ENCODE measurements at regions not wholly inside any gene's neighbourhood (a gene's known extent, or its start where the extent isn't known, plus 50 kb on each side); places are given as distances from the start of the nearest gene placed in this dataset.
"Not testable (repeated sequence)": the region's sequence is repeated elsewhere in the genome, so short reads cannot be mapped to it uniquely, and the experiment has no call there.

DNA sequence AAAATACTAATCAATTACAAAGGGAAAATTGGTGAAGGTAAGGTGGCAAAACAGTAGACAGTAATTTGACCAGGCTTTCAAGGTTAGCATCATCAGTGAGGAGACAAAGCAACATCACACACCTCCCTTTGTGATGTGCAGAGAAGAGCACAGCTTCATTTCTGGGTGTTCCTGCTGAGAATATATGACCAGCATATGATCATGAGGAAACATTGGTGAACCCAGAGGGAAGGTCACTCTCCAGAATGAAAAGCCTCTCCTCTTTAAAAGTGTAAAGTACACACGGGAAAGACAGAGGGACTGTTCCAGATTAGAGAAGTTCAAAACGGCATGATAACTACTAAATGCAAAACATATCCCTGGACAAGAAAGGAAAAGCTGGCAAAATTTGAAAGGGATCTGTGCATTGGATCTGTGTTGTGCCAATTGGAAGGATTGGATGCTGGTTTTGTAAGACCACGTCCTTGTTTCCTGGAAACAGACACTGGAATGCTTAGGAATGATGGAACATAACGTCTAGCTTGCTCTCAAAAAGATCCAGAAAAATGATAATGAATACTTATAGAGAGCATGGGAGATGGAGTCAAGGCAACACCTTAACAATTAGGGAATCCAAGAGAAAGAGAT lies 80.6 kb upstream of the MITF start (continued):
- TF ChIP-seq, protein P1, sequence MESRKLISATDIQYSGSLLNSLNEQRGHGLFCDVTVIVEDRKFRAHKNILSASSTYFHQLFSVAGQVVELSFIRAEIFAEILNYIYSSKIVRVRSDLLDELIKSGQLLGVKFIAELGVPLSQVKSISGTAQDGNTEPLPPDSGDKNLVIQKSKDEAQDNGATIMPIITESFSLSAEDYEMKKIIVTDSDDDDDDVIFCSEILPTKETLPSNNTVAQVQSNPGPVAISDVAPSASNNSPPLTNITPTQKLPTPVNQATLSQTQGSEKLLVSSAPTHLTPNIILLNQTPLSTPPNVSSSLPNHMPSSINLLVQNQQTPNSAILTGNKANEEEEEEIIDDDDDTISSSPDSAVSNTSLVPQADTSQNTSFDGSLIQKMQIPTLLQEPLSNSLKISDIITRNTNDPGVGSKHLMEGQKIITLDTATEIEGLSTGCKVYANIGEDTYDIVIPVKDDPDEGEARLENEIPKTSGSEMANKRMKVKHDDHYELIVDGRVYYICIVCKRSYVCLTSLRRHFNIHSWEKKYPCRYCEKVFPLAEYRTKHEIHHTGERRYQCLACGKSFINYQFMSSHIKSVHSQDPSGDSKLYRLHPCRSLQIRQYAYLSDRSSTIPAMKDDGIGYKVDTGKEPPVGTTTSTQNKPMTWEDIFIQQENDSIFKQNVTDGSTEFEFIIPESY (CRISPR knock-in tag; IDR thresholded peaks at IDR 0.05), result no peak
- no peak for TF ChIP-seq HLTF (IDR thresholded peaks at IDR 0.05)
- no peak for TF ChIP-seq ARHGAP35 (IDR thresholded peaks at IDR 0.05; ENCODE audit: partially characterized antibody)
- TF ChIP-seq, protein P2, sequence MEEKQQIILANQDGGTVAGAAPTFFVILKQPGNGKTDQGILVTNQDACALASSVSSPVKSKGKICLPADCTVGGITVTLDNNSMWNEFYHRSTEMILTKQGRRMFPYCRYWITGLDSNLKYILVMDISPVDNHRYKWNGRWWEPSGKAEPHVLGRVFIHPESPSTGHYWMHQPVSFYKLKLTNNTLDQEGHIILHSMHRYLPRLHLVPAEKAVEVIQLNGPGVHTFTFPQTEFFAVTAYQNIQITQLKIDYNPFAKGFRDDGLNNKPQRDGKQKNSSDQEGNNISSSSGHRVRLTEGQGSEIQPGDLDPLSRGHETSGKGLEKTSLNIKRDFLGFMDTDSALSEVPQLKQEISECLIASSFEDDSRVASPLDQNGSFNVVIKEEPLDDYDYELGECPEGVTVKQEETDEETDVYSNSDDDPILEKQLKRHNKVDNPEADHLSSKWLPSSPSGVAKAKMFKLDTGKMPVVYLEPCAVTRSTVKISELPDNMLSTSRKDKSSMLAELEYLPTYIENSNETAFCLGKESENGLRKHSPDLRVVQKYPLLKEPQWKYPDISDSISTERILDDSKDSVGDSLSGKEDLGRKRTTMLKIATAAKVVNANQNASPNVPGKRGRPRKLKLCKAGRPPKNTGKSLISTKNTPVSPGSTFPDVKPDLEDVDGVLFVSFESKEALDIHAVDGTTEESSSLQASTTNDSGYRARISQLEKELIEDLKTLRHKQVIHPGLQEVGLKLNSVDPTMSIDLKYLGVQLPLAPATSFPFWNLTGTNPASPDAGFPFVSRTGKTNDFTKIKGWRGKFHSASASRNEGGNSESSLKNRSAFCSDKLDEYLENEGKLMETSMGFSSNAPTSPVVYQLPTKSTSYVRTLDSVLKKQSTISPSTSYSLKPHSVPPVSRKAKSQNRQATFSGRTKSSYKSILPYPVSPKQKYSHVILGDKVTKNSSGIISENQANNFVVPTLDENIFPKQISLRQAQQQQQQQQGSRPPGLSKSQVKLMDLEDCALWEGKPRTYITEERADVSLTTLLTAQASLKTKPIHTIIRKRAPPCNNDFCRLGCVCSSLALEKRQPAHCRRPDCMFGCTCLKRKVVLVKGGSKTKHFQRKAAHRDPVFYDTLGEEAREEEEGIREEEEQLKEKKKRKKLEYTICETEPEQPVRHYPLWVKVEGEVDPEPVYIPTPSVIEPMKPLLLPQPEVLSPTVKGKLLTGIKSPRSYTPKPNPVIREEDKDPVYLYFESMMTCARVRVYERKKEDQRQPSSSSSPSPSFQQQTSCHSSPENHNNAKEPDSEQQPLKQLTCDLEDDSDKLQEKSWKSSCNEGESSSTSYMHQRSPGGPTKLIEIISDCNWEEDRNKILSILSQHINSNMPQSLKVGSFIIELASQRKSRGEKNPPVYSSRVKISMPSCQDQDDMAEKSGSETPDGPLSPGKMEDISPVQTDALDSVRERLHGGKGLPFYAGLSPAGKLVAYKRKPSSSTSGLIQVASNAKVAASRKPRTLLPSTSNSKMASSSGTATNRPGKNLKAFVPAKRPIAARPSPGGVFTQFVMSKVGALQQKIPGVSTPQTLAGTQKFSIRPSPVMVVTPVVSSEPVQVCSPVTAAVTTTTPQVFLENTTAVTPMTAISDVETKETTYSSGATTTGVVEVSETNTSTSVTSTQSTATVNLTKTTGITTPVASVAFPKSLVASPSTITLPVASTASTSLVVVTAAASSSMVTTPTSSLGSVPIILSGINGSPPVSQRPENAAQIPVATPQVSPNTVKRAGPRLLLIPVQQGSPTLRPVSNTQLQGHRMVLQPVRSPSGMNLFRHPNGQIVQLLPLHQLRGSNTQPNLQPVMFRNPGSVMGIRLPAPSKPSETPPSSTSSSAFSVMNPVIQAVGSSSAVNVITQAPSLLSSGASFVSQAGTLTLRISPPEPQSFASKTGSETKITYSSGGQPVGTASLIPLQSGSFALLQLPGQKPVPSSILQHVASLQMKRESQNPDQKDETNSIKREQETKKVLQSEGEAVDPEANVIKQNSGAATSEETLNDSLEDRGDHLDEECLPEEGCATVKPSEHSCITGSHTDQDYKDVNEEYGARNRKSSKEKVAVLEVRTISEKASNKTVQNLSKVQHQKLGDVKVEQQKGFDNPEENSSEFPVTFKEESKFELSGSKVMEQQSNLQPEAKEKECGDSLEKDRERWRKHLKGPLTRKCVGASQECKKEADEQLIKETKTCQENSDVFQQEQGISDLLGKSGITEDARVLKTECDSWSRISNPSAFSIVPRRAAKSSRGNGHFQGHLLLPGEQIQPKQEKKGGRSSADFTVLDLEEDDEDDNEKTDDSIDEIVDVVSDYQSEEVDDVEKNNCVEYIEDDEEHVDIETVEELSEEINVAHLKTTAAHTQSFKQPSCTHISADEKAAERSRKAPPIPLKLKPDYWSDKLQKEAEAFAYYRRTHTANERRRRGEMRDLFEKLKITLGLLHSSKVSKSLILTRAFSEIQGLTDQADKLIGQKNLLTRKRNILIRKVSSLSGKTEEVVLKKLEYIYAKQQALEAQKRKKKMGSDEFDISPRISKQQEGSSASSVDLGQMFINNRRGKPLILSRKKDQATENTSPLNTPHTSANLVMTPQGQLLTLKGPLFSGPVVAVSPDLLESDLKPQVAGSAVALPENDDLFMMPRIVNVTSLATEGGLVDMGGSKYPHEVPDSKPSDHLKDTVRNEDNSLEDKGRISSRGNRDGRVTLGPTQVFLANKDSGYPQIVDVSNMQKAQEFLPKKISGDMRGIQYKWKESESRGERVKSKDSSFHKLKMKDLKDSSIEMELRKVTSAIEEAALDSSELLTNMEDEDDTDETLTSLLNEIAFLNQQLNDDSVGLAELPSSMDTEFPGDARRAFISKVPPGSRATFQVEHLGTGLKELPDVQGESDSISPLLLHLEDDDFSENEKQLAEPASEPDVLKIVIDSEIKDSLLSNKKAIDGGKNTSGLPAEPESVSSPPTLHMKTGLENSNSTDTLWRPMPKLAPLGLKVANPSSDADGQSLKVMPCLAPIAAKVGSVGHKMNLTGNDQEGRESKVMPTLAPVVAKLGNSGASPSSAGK (IDR thresholded peaks at IDR 0.05), result no peak

DNA sequence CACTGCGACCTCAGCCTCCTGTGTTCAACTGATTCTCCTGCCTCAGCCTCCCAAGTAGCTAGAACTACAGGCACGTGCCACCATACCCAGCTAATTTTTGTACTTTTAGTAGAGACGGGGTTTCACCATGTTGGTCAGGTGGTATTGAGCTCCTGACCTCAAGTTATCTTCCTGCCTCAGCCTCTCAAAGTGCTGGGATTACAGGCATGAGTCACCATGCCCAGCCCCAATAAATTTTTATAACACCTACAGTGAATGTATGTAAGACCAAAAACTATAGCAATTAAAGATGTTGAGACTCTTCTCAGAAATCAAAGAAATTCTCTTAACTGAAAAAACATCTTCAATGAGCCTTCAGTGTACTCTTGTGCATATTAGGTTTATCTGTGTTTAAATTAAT lies 82.2 kb upstream of the MITF start:
- ATAC-seq; H2AFZ ChIP-seq (ENCODE audit: low read depth, low read length); DNase-seq (ENCODE audit: extremely low read depth in 1 of 4, low spot score in 3 of 4); FAIRE-seq; CTCF ChIA-PET (ENCODE audit: low intra/inter-chr PET ratio); POLR2A ChIA-PET; H4K20me1 ChIP-seq (replicated peaks; ENCODE audit: control insufficient read depth, insufficient read depth, low read length); H3K27ac ChIP-seq (ENCODE audit: extremely low read depth, low read depth, low read length); H3K4me3 ChIP-seq; H3K9me3 ChIP-seq (replicated peaks; ENCODE audit: control insufficient read depth, insufficient read depth, low read depth, low read length); H3K4me1 ChIP-seq (replicated peaks in 1 of 2; ENCODE audit: control insufficient read depth in 2 of 2, insufficient read depth in 2 of 2, low read length in 2 of 2); intact Hi-C loops (cut with micrococcal nuclease); H3K9me1 ChIP-seq (ENCODE audit: control insufficient read depth, insufficient read depth, low read length); H3K4me2 ChIP-seq (ENCODE audit: insufficient read depth, low read length); H3K36me3 ChIP-seq (ENCODE audit: control insufficient read depth, insufficient read depth, low read length); BruUV-seq (replicated peaks); H3K9ac ChIP-seq (ENCODE audit: insufficient read depth in 1 of 2, low read depth in 2 of 2, low read length in 2 of 2); H3K79me2 ChIP-seq (ENCODE audit: control insufficient read depth, insufficient read depth, low read length): not testable (repeated sequence)
- H3K27me3 ChIP-seq (ENCODE audit: control insufficient read depth in 2 of 2, insufficient read depth in 2 of 2, low read length in 2 of 2), result peaks cover 0 to 13% of the 10 kb centered on the region in 2 experiments; a peak in 2 of 5 replicates
- in situ Hi-C loops (cut with MboI), result loop anchor here (25.0 kb wide), 1 partner anchor 495 kb away; no protein-coding TSS in a partner anchor
- WGBS (ENCODE audit: insufficient coverage, low coverage, missing lambda C conversion rate), result 0% methylated on average over 3 of the region's 3 CpGs
